ENCODE measurements at regions not wholly inside any gene's neighbourhood (a gene's known extent, or its start where the extent isn't known, plus 50 kb on each side); places are given as distances from the start of the nearest gene placed in this dataset.

- FAIRE-seq (no peak), DNase-seq (ENCODE audit: insufficient read length, low spot score) (no peak)
- TF ChIP-seq POLR2A (IDR thresholded peaks at IDR 0.05; ENCODE audit: low read depth, low read length), result no peak
These were observed 114.1 kb downstream of the RFLNA start for GRCh38 chr12:124408822-124409517.

DNA sequence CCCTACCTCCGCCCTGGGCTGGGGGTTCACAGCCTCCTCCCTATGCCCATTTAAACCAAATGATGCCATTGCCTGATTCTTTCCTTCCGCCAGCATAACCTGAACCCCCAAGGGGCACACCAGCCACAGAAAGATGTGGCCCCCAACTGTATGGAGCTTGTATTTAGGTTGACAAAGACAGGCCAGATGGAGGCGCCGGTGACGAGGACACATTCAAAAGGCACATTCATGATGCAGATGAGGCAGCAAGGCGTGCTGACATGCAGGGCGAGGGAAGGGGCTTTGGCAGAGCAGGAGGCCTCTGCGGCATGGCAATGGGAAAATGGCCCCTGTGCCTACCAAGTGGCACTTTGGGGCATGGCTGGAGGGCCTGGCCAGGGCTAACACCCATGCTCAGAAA, 112.2 kb downstream of the RFLNA start:
- no peak for DNase-seq (ENCODE audit: insufficient read length, low spot score)
- FAIRE-seq, result no peak
- no peak for TF ChIP-seq POLR2A (IDR thresholded peaks at IDR 0.05; ENCODE audit: low read depth, low read length)

GRCh38 chr12:124406043-124406442, 111.2 kb downstream of the RFLNA start:
- DNase-seq (ENCODE audit: insufficient read length, low spot score) (no peak), FAIRE-seq (no peak)
- TF ChIP-seq POLR2A (IDR thresholded peaks at IDR 0.05; ENCODE audit: low read depth, low read length), result no peak

- no peak for FAIRE-seq
- TF ChIP-seq POLR2A (IDR thresholded peaks at IDR 0.05; ENCODE audit: low read depth, low read length), result no peak
- DNase-seq (ENCODE audit: insufficient read length, low spot score), result no peak
These were observed 110.7 kb downstream of the RFLNA start for GRCh38 chr12:124405592-124405991.

- DNase-seq (ENCODE audit: insufficient read length, low spot score) (no peak), FAIRE-seq (no peak)
- TF ChIP-seq POLR2A (IDR thresholded peaks at IDR 0.05; ENCODE audit: low read depth, low read length), result no peak
These were observed 110.3 kb downstream of the RFLNA start for GRCh38 chr12:124405151-124405550.

- FAIRE-seq (no peak), DNase-seq (ENCODE audit: insufficient read length, low spot score) (no peak)
- TF ChIP-seq POLR2A (IDR thresholded peaks at IDR 0.05; ENCODE audit: low read depth, low read length), result no peak
These were observed 109.4 kb downstream of the RFLNA start for GRCh38 chr12:124404162-124404784.

DNA sequence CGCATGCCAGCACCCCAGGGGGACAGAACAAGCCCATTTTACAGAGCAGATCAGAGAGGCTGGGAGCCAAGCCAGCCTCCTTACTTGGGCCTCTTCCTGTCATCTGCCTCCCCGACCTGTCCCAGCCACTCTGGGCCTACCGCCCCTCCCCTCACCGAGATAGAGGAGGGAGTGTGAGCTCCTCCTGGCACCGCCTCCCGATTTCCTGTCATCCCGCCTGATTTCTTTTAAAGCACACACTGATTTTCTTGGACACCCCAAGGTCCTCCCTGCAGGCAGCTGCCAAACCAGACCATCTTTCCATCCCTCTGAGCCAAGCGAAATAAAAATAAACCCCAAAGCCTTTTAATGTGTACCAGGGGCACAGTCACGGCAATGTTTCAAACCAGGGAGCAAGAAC, 108.4 kb downstream of the RFLNA start:
- no peak for TF ChIP-seq POLR2A (IDR thresholded peaks at IDR 0.05; ENCODE audit: low read depth, low read length)
- no peak for FAIRE-seq
- no peak for DNase-seq (ENCODE audit: insufficient read length, low spot score)

DNA sequence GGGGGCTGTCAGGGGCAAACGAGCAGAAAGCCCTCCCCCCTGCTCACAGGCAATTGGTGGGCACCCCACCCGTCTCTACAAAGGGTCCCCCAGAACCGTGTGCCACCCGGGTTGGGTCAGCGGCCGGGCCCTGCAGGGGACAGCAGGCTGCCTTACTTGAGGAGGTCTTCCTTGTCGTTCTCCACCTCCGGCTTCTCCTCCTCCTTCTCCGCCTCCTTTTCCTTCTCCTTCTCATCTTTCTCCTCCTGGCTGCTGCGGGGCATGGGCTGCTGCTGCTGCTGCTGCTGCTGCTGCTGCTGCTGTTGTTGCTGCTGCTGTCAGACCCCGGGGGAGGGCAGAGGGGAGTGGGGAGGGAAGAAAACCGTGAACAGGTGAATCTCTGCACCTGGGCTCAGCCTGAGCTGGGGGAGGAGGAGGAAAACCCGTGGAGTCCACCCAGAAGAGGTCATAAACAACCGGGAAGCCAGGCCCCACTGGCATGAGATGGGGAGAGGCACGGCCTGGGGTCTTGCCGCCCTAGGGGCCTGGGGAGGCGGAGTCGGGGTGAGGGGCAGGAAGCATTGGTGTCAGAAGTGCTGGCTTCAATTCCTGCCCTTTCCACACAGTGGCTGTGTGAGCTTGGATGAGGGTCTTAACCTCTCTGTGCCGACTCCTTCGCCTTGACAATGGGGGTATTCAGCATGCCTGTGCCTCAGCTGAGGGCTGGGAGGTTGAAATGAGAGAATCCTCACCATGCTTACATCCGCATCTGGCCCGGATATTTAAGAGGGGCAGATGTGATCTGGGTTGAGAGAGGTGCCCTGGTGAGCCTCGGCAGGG, 107.6 kb downstream of the RFLNA start:
- no peak for DNase-seq (ENCODE audit: insufficient read length, low spot score)
- no peak for FAIRE-seq
- TF ChIP-seq POLR2A (IDR thresholded peaks at IDR 0.05; ENCODE audit: low read depth, low read length), result no peak

DNA sequence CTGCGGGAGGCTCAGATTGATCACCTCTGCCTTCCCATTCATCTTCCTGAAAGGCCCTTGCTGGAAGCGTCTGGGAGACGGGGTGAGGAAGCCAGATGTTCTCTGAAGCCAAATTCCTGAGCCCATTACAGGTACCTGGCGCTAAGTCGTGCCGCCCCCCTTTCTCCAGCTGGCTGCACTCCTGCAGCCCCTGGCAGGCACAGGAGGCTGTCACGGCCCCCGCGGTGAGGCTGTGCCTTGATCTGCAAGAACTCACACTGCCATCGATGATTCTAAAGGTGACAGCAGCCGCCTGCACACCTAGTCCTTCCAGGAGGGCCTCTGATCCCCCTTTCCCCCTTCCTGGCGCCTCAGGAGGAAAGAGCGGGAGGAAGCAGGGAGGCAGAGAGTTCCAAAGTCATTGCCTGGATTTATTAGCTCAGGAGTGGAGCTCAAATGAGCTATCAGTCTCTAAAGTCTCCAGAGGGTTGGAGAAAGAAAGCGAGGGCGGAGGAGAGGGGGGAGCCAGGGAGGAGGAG, 106.9 kb downstream of the RFLNA start:
- no peak for FAIRE-seq
- TF ChIP-seq POLR2A (IDR thresholded peaks at IDR 0.05; ENCODE audit: low read depth, low read length), result no peak
- DNase-seq (ENCODE audit: insufficient read length, low spot score), result no peak

DNA sequence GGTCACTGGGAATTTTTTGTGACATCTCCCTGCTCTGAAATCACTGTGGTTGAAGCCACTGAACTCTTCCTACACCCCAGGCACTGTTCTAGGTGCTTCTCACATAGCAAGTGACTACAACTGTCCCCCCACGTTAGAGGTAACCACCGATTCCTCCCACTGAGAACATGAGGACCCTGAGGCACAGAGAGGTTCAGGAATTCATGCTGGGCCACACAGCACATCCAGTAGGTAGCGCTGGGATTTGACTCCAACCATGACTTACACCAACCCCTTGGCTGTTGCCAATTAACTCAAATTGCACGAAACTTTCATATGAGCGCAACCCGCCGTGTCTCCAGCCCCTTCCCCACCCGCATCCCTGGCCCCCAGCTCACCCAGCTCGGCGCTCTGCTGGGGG, 105.2 kb downstream of the RFLNA start:
- no peak for TF ChIP-seq POLR2A (IDR thresholded peaks at IDR 0.05; ENCODE audit: low read depth, low read length)
- FAIRE-seq, result no peak

GRCh38 chr12:124399622-124400021, 104.7 kb downstream of the RFLNA start:
- DNase-seq (ENCODE audit: insufficient read length, low spot score), result no peak
- no peak for FAIRE-seq
- TF ChIP-seq POLR2A (IDR thresholded peaks at IDR 0.05; ENCODE audit: low read depth, low read length), result no peak

More for the DNA sequence above, 105.2 kb downstream of the RFLNA start:
- no peak for DNase-seq (ENCODE audit: insufficient read length, low spot score)

DNA sequence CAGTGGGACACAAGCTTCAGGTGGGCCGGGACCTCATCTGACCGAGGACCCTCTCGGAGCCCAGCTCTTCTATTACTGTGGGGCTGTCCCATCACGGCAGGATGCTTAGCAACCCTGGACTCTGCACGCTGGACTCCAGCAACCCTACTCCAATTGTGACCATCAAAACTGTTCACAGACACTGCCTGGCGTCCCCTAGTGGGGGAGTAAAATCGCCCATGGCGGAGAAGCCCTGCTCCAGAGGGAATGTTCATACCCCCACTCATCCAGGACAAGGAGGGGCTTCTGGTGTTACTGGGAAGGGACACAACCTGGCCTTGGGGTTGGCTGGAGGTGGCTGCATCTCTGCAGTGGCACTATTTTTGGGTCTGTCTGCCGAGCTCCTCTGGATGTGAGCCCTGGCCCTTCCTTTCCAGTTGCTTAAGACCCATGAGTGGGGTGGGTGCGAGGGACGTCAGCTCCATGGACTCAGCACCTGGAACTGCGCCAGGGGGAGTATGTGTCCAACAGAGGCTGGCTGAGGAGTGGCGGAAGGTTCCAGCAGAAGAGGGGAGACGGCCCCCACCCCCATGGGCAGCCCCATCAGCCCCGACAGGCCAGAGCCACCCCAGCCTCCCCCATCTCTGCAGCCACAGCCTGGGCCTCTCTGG, 103.8 kb downstream of the RFLNA start:
- FAIRE-seq, result no peak
- no peak for TF ChIP-seq POLR2A (IDR thresholded peaks at IDR 0.05; ENCODE audit: low read depth, low read length)
- no peak for DNase-seq (ENCODE audit: insufficient read length, low spot score)

- no peak for TF ChIP-seq POLR2A (IDR thresholded peaks at IDR 0.05; ENCODE audit: low read depth, low read length)
- DNase-seq (ENCODE audit: insufficient read length, low spot score) (no peak), FAIRE-seq (no peak)
These were observed 103.1 kb downstream of the RFLNA start for GRCh38 chr12:124397807-124398577.
